ENCODE measurements at regions not wholly inside any gene's neighbourhood (a gene's known extent, or its start where the extent isn't known, plus 50 kb on each side); places are given as distances from the start of the nearest gene placed in this dataset.
"Not testable (repeated sequence)": the region's sequence is repeated elsewhere in the genome, so short reads cannot be mapped to it uniquely, and the experiment has no call there.

GRCh38 chr22:49013707-49014106 lies 814.0 kb downstream of the BRD1 start:
- no peak for DNase-seq

DNA sequence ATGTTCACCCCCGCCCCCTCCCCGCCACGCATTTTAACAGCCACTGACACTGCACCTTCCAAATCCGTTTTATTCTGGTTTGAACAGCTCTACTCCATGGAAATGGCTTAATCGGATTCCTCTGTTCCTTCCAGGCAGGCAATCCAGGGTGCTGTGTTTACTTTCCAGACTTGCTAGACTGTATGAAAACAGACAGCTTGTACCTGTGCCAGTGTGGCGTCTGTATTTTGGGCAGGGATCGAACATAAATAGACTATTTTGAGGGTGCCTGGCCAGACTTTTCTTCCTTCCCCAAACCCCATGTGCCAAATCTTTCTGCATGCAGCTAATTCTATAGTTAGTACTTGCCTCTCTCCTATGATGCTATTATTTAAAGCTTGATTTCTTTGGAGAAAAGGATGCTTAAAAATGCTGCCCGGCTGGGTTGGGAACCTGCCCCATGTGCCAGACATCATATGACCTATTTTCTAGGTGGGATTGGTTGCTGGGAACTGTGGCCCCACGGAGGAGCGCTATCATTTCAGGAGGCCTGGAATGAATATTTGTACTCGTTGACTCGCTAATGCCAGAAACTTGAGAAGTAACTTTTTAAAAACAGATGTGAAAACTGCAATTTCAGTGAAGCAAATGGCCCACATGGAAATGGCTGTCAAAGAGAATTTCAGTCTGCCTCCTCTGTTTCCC lies 814.8 kb downstream of the BRD1 start:
- DNase-seq: no peak

GRCh38 chr22:49011769-49012648 lies 815.7 kb downstream of the BRD1 start:
- DNase-seq: no peak

GRCh38 chr22:49011379-49011768 lies 816.3 kb downstream of the BRD1 start:
- DNase-seq: no peak

DNA sequence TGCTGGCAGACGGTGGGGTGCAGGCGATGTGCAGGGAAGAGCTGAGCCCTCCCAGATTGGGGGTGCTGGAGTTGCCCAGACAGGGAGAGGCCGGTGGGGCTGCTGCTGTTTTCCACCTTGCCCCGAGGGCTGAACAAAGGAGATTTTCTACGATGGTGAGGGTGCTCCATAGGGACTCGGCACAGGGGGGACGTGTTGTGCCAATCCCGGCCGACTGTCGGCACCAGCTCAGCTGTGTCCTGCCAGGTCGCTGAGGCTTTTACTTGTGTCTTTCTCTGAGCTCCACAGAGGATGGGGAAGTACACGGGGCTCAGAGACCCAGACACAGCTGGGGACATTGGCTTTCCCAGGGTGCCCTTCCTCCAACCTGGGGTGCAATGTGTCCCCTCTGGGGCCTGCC lies 816.8 kb downstream of the BRD1 start:
- no peak for DNase-seq

DNA sequence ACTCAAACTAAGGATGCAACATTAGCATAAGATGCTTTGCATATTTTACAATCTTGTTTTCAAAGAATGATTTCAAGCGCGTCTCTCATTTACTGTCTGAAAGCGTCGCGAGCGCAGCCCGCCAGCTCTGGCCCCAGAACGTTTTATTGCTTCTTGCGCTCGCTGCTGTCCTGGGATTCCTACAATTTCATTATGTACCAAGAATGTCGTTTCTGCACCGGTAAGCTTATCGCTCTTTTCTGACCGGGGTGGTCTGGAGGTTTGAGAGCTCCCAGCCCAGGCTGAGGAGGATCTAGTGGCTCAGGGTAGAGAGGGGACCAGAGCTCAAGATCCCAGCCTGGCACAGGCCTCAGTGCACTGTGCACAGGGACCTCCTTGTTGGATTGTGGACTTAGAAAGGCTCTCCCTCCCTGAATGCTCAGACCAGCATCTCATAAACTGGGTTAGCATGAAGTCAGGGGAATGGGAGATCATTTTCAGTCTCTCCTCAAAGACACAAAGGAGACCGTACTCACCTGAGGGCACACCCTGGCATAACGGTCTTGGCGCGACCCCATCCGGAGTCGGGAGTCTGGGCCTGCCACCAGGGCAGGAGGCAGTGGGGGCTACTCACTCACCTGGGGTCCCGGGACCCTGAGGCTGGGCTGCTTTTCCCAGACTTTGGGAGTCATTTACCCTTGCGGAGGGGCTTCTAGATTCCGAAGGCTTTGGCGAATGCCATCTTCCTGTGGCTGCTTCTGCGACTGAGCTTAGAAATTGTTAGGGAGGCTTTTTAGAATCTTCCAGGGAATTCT lies 817.4 kb downstream of the BRD1 start:
- no peak for DNase-seq

- DNase-seq: no peak
Observed at GRCh38 chr22:49009359-49010063, 818.2 kb downstream of the BRD1 start.

DNA sequence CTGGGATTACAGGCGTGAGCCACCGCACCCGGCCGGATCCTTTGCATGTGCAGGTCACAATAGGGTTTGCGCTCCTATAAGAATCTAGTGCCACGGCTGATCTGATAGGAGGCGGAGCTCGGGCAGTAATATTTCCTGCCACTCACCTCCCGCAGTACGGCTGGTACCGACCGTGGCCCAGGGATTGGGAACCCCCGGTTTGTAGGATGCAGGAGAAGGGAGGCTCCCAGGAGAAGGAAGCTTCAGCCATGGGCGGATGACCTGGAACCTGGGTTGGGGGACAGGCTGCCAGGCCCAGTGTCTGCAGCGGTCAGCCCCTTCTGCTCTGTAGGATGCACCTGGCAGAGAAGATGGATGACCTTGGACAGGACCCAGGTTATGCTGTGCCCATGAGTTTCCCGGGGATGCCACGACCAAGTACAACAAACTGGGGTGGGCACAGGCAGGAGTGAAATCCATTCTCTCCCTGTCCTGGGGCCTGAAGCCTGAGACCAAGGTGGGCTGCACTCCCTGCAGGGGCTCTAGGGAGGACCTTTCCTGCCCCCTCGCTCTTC lies 818.9 kb downstream of the BRD1 start:
- DNase-seq: no peak

- DNase-seq: no peak
Observed at GRCh38 chr22:49007013-49007653, 820.5 kb downstream of the BRD1 start.

- DNase-seq: no peak
Observed at GRCh38 chr22:49006207-49007012, 821.3 kb downstream of the BRD1 start.

DNA sequence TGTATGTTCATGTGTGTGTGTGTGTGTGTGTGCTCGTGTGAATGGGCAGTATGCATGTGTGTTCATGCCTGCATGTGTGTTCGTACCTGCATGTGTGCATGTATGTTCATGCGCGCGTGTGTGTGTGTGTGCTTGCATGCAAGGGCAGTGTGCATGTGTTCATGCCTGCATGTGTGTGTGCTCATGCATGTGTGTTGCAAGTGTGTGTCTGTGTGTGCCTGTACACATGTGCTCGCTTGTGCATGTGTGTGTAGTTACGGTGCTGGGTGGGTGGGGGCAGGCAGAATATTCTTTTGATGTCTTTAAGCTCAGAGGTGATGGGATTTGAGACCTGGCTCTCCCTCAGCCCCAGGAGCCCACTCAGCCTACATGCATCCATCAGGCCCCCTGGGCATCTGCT lies 822.1 kb downstream of the BRD1 start:
- no peak for DNase-seq

DNA sequence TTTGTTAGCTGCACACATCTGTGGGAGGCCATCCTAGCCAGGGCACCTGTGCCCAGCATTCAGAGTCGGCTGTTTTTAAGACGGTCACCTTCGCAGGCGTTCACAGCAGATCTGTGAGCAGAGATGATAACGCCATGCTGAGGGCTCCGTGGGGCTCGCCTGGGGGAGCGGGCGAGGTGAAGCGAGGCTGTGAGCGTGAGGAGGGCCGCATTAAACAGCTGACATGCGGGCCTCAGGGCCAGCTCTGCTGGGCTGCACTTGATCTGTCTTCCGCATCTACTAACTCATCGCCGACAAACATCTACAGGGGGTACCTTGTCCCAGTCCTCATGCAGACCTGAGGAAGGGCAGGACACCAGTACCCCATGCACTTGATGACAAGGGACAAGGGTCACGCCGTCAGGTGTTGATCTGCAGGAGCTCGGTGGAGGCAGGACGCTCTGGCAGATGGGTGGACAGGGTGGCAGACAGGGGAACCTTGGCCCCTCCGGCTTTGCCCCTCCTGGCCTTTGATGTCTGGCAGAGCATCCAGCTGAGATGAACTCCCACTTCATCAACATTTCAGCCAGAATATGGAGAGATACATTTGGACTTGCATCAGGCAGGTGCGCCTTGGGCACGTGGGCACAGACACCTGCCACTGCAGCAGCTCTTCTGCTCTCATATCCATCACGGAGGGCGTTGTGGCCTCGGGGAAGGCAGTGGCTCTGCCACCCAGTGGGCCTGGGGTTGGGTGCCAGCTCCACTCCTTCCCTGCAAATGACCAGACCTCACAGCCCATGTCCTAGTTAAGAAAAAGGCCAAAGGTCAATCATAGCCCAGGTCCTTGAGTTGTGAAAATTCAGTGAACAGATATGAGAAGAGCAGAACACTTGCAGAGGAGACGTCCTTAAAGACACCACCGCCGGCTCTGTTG lies 822.9 kb downstream of the BRD1 start:
- DNase-seq: no peak

DNA sequence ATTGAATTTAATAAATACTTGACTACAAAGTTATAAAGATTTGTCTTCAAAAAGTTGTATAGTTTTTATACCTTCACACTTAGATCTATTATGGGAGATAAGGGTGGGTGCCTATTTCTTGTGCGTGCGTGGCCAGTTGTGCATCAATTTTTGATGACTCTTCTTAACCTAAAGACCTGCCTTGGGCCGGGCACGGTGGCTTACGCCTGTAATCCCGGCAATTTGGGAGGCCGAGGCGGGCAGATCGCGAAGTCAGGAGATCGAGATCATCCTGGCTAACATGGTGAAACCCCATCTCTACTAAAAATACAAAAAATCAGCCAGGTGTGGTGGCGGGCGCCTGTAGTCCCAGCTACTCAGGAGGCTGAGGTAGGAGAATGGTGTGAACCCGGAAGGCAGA lies 830.1 kb downstream of the BRD1 start:
- not testable (repeated sequence) for DNase-seq

- no peak for DNase-seq
Observed at GRCh38 chr22:48993655-48994054, 834.0 kb downstream of the BRD1 start.

DNA sequence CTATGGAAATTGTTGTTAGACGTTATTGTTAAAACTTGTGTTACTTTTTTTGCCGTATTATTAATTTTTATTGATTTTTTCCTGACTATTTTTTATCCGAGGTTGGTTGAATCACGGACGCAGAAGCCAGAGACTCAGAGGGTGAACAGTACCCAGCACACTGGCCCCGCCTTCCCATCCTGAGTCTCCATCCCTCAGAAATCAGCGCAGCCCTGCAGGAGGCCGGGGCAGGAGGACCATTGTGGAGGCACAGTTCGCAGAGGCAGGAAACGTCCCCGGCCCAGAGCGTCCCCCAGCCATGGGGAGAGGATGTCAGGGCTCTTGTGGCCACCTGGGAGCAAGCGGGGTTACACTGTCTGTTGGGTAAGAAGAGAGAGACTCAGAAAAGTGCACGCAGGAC lies 843.0 kb downstream of the BRD1 start:
- DNase-seq: no peak

- no peak for DNase-seq
Observed at GRCh38 chr22:48982321-48982905, 845.3 kb downstream of the BRD1 start.

- DNase-seq: no peak
Observed at GRCh38 chr22:48981371-48982061, 846.2 kb downstream of the BRD1 start.

GRCh38 chr22:48980918-48981317 lies 846.8 kb downstream of the BRD1 start:
- no peak for DNase-seq

DNA sequence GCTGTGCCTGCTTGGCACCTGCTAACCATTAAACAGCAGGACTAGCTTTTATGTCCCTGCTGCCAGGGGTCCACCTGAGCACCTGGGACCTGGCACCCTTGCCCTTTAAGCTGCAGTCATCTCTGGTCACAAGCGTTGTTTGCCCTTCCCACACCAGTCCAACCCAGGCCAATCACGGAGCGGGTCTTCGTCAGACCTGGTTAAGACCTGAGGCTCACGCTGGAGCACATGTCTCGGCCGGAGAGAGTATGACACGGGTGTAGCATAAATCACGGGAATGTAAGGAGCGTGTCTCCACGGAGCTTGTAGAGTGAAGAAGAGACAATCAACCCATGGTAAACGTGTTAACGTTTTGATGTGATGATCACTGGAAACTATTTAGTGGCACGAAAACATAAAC lies 847.3 kb downstream of the BRD1 start:
- DNase-seq: no peak
